A673 (cell line): ENCODE measurements at regions not wholly inside any gene's neighbourhood (a gene's known extent, or its start where the extent isn't known, plus 50 kb on each side); places are given as distances from the start of the nearest gene placed in this dataset.

ENCODE experiments used
- BruUV-seq: library from RNA; stranded (reverse); fragments of 400-500 nt; replicated peaks from 2 replicates; lab custom pipeline; 2021; lab: Mats Ljungman, UMichigan
- CTCF ChIA-PET: fragments of 300-600 bp; sonication (Branson Sonifier 250); formaldehyde crosslinking; loops from one replicate; lab custom pipeline; 2022; ENCODE audit warnings: antibody characterized with exemption; lab: Charles Lee
- POLR2A ChIA-PET: fragments of 300-600 bp; sonication (Branson Sonifier 250); formaldehyde crosslinking; loops from one replicate; lab custom pipeline; 2022; ENCODE audit warnings: antibody characterized with exemption; ENCODE audit not compliant: low non-redundant PET; lab: Charles Lee
- DNase-seq: peaks from one replicate; pipeline ENCODE4 v3.0.0-alpha.2; 2015; ENCODE audit warnings: low spot score
- H3K27ac ChIP-seq: fragments of 200-600 bp; sonication (generic); 2 replicates; pipeline ENCODE4 v1.5.1; 2016; ENCODE audit warnings: mixed run types, low read depth, mild to moderate bottlenecking, mixed read lengths, antibody characterized with exemption, low read length; ENCODE audit not compliant: poor library complexity, severe bottlenecking
- H3K27me3 ChIP-seq: fragments of 200-600 bp; sonication (generic); replicated peaks from 2 replicates; pipeline ENCODE4 v1.6.1; 2017; ENCODE audit warnings: mixed run types, low read depth, mild to moderate bottlenecking, mixed read lengths, antibody characterized with exemption, low read length; ENCODE audit not compliant: insufficient read depth, poor library complexity
- H3K36me3 ChIP-seq: fragments of 200-600 bp; sonication (generic); 2 replicates; pipeline ENCODE4 v1.6.1; 2016; ENCODE audit warnings: mixed run types, mild to moderate bottlenecking, mixed read lengths, antibody characterized with exemption, low read length; ENCODE audit not compliant: insufficient read depth, poor library complexity, severe bottlenecking
- H3K4me1 ChIP-seq: fragments of 200-600 bp; sonication (generic); 2 replicates; pipeline ENCODE4 v1.6.1; 2017; ENCODE audit warnings: mixed run types, mild to moderate bottlenecking, mixed read lengths, antibody characterized with exemption, low read length; ENCODE audit not compliant: insufficient read depth, poor library complexity, severe bottlenecking
- H3K4me3 ChIP-seq: fragments of 200-600 bp; sonication (generic); 2 replicates; pipeline ENCODE4 v1.5.1; 2016; ENCODE audit warnings: low read depth, mixed run types, mild to moderate bottlenecking, mixed read lengths, low read length; ENCODE audit not compliant: poor library complexity, severe bottlenecking
- H3K9me3 ChIP-seq: fragments of 200-600 bp; sonication (generic); 2 replicates; pipeline ENCODE4 v1.6.1; 2016; ENCODE audit warnings: mixed run types, low read depth, mild to moderate bottlenecking, mixed read lengths, antibody characterized with exemption, low read length; ENCODE audit not compliant: poor library complexity, severe bottlenecking
- EZH2 ChIP-seq: fragments of 200-600 bp; sonication (generic); IDR thresholded peaks from 2 replicates; pipeline ENCODE4 v1.6.1; 2017; ENCODE audit warnings: borderline replicate concordance, low read depth, mild to moderate bottlenecking, mixed read lengths, antibody characterized with exemption, low read length; ENCODE audit not compliant: poor library complexity, severe bottlenecking
- intact Hi-C: fragments of 100-400 bp; cut with micrococcal nuclease; formaldehyde crosslinking; loops from one replicate; pipeline ENCODE4 v1.10.0; 2022; ENCODE audit not compliant: unreplicated experiment
- TF ChIP-seq, protein P1 (sequence below): fragments of 300-800, 200-600 bp; sonication (generic); conservative IDR thresholded peaks from 2 replicates; pipeline ENCODE4 v1.5.1; 2017; ENCODE audit warnings: low read depth, mild to moderate bottlenecking, antibody characterized with exemption, low read length, moderate library complexity, mixed read lengths

DNA sequence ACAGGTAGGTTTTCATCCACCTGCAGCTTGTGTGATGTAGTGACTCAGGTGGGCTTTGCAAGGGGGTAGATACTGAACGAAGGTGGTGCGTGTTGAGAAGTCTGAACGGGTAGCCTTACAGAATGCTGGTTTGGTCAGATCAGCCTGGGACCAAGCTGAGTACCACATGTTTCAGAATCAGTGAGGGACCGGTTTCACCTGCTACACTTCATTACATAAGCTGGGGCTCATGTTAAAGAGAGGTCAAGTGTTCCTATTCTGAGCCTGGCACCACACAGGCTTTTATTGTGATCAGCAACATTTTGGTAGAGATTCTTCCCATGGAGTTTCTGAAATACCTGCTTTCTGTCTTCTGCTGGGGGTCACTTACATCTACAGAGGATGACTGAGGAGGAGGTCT, 207.4 kb upstream of the EEF2KMT start:
- Histone ChIP-seq H3K27me3 (peaks cover 15% of the 10 kb centered on the region), H3K4me3 (no peak overlapping the region), H3K9me3 (peaks cover 8% of the 10 kb centered on the region), H3K4me1 (no peaks in the 10 kb centered on the region), H3K36me3 (no peaks in the 10 kb centered on the region), H3K27ac (no peak overlapping the region)
- no peak for DNase-seq
- TF ChIP-seq, protein P1, sequence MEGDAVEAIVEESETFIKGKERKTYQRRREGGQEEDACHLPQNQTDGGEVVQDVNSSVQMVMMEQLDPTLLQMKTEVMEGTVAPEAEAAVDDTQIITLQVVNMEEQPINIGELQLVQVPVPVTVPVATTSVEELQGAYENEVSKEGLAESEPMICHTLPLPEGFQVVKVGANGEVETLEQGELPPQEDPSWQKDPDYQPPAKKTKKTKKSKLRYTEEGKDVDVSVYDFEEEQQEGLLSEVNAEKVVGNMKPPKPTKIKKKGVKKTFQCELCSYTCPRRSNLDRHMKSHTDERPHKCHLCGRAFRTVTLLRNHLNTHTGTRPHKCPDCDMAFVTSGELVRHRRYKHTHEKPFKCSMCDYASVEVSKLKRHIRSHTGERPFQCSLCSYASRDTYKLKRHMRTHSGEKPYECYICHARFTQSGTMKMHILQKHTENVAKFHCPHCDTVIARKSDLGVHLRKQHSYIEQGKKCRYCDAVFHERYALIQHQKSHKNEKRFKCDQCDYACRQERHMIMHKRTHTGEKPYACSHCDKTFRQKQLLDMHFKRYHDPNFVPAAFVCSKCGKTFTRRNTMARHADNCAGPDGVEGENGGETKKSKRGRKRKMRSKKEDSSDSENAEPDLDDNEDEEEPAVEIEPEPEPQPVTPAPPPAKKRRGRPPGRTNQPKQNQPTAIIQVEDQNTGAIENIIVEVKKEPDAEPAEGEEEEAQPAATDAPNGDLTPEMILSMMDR, result no peak
- TF ChIP-seq EZH2, result no peak
- BruUV-seq, result no TSS peak
- intact Hi-C loops, result no loop called here
- CTCF ChIA-PET, result no interaction called here
- POLR2A ChIA-PET, result no interaction called here

DNA sequence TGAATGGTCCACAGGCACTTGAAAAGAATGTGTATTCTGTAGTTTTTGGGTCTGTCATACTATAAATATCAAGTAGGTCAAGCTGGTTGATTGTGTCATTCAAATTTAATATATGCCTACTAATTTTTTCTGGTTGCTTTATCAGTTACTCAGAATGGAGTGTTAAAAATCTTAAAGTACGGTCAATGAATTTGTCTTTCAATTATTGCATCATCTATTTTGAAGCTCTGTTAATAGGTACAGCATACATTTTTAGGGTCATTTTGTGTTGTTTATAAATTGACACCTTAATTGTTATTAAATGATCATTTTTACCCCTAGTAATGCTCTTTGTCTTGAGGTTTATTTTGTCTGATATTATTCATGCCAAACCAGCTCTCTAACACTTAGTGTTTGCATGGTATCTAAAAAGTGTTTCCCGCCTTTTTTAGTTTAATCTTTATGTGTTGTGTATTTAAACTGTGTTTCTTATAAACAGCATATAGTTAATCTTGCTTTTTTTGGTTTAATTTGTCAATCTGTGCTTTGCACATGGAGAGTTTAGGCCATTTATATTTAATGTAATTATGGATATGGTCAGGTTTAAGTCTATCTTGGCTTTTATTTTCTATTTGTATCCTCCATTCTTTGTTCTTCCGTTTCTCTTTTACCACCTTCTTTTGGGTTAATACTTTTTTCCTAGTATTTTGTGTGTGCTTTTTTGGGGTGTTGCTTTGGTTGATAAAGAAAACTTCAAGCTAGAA, 204.9 kb upstream of the EEF2KMT start:
- Histone ChIP-seq H3K9me3 (peaks cover 8% of the 10 kb centered on the region), H3K27me3 (peaks cover 12% of the 10 kb centered on the region), H3K4me1 (no peaks in the 10 kb centered on the region), H3K36me3 (no peaks in the 10 kb centered on the region), H3K27ac (no peak overlapping the region), H3K4me3 (no peak overlapping the region)
- intact Hi-C loops, result no loop called here
- POLR2A ChIA-PET, result no interaction called here
- DNase-seq, result no peak
- no TSS peak for BruUV-seq
- CTCF ChIA-PET, result no interaction called here
- TF ChIP-seq, protein P1, result no peak
- no peak for TF ChIP-seq EZH2

DNA sequence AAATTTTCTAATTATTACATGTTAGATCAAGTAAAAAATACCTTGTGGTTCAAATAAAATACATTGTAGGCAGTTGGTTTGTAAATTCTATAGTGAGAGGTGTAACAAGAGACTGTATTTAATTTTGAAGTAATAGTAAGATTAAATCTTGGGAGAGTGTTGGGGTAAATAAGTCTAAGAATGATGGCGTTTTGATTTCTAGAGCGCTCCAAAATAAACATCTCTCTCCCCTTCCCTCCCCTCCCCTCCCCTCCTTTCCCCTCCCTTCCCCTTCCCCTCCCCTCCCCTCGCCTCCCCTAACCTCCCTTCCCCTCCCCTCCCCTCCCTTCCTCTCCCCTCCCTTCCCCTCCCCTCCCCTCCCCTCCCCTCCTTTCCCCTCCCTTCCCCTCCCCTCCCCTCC, 200.6 kb upstream of the EEF2KMT start:
- Histone ChIP-seq H3K4me3 (no peak overlapping the region), H3K9me3 (peaks cover 8% of the 10 kb centered on the region), H3K27me3 (peaks cover 12% of the 10 kb centered on the region), H3K27ac (no peak overlapping the region), H3K4me1 (no peaks in the 10 kb centered on the region), H3K36me3 (no peaks in the 10 kb centered on the region)
- TF ChIP-seq EZH2, result no peak
- TF ChIP-seq, protein P1, result no peak
- BruUV-seq, result no TSS peak
- intact Hi-C loops, result no loop called here
- no peak for DNase-seq
- ChIA-PET POLR2A (no interaction called here), CTCF (no interaction called here)
